ENCODE measurements at regions not wholly inside any gene's neighbourhood (a gene's known extent, or its start where the extent isn't known, plus 50 kb on each side); places are given as distances from the start of the nearest gene placed in this dataset.

DNA sequence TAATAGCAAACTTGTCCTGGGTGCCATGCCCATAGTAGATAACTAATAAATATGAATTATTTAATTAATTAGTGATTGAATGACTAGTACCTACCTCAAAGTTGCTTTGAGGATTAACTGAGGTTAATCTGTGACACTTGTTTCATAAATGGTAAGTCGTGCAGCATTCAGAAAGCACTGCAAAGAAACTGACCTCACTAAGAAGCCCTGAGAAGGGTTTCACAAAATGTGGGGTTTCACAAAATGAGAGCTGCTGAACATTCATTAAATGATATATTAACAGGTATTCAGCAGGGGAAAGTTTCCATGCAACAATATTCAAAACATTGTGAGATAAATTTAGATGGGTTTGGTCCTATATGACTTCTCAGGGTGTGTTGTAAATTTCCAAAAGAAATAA lies 236.2 kb downstream of the OSR1 start:
- Histone ChIP-seq H3K4me3 (replicated peaks in 1 of 3; ENCODE audit: insufficient read depth in 1 of 3, low read depth in 1 of 3, low read length in 3 of 3) (no peak overlapping the region), H3K4me2 (ENCODE audit: insufficient read depth, low read length) (no peak overlapping the region), H3K9ac (replicated peaks; ENCODE audit: extremely low read depth, insufficient read depth, low read length) (no peak overlapping the region), H3K27me3 (ENCODE audit: control insufficient read depth in 2 of 2, insufficient read depth in 2 of 2, low read length in 2 of 2) (no peaks in the 10 kb centered on the region), H2AFZ (ENCODE audit: low read depth, low read length) (no peak overlapping the region), H3K36me3 (ENCODE audit: control insufficient read depth in 2 of 2, extremely low read depth in 1 of 2, insufficient read depth in 2 of 2, low read length in 2 of 2) (no peaks in the 10 kb centered on the region), H3K79me2 (ENCODE audit: control insufficient read depth, insufficient read depth, low read length) (no peaks in the 10 kb centered on the region), H3K9me1 (replicated peaks; ENCODE audit: control insufficient read depth, extremely low read depth, insufficient read depth, low read length) (no peaks in the 10 kb centered on the region), H4K20me1 (replicated peaks; ENCODE audit: control insufficient read depth, extremely low read depth, insufficient read depth, low read length) (no peaks in the 10 kb centered on the region), H3K4me1 (ENCODE audit: control insufficient read depth, extremely low read depth, insufficient read depth, low read length) (peaks cover 10% of the 10 kb centered on the region), H3K27ac (ENCODE audit: insufficient read depth, low read depth, low read length) (no peak overlapping the region), H3K9me3 (replicated peaks; ENCODE audit: control insufficient read depth, insufficient read depth, low read length) (no peaks in the 10 kb centered on the region)
- DNase-seq (ENCODE audit: low read depth, low spot score) = no peak
- TF ChIP-seq MYC (IDR thresholded peaks at IDR 0.05; ENCODE audit: low read depth, low read length) = no peak
- TF ChIP-seq GATA2 (IDR thresholded peaks at IDR 0.05; ENCODE audit: insufficient read depth, insufficient read length, low read depth, low read length) = no peak
- no peak for TF ChIP-seq POLR2A (IDR thresholded peaks at IDR 0.05; ENCODE audit: low read depth, low read length)
- TF ChIP-seq POLR2AphosphoS5 (IDR thresholded peaks at IDR 0.05; ENCODE audit: insufficient read depth, low read depth, low read length) = no peak
- TF ChIP-seq, protein P1, sequence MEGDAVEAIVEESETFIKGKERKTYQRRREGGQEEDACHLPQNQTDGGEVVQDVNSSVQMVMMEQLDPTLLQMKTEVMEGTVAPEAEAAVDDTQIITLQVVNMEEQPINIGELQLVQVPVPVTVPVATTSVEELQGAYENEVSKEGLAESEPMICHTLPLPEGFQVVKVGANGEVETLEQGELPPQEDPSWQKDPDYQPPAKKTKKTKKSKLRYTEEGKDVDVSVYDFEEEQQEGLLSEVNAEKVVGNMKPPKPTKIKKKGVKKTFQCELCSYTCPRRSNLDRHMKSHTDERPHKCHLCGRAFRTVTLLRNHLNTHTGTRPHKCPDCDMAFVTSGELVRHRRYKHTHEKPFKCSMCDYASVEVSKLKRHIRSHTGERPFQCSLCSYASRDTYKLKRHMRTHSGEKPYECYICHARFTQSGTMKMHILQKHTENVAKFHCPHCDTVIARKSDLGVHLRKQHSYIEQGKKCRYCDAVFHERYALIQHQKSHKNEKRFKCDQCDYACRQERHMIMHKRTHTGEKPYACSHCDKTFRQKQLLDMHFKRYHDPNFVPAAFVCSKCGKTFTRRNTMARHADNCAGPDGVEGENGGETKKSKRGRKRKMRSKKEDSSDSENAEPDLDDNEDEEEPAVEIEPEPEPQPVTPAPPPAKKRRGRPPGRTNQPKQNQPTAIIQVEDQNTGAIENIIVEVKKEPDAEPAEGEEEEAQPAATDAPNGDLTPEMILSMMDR (IDR thresholded peaks at IDR 0.05; ENCODE audit: extremely low read depth in 1 of 2, insufficient read depth in 1 of 2, low read depth in 1 of 2, low read length in 2 of 2) = no peak
- no peak for TF ChIP-seq JUN (IDR thresholded peaks at IDR 0.05; ENCODE audit: borderline replicate concordance, insufficient read depth, insufficient read length, low read depth)
- POLR2A ChIA-PET = no interaction called here
- FAIRE-seq = no peak
- intact Hi-C loops (cut with micrococcal nuclease) = loop anchor here (10.0 kb wide), 1 partner anchor 223 kb away; no protein-coding TSS in a partner anchor
- BruUV-seq (replicated peaks) = no TSS peak
- CTCF ChIA-PET = no interaction called here
- dilution Hi-C loops (cut with MboI; ENCODE audit: extremely low pct_ligation_motif_present, low sequenced_read_pairs) = no loop called here

Measured in endothelial cell of umbilical vein (primary cell).